CD4-positive, CD25-positive, alpha-beta regulatory T cell (primary cell): ENCODE measurements at regions not wholly inside any gene's neighbourhood (a gene's known extent, or its start where the extent isn't known, plus 50 kb on each side); places are given as distances from the start of the nearest gene placed in this dataset.
A peak's percentile ranks its signal among the peaks of the same experiment; 100 is the strongest.

Experiments
- ATAC-seq, 2 donors: fragments of 150-1000 bp; cut with Tn5 transposase; one replicate each; pipeline ENCODE4 v1.10.0; 2021; ENCODE audit warnings: low read depth in 2 of 2, moderate number of reproducible peaks in 2 of 2, moderate library complexity in 1 of 2
- DNase-seq, 3 donors: peaks; one replicate each; pipeline versions ENCODE4 v3.0.0 to v3.0.0-alpha.2; 2012 to 2022; ENCODE audit warnings: mixed read lengths in 1 of 3
- H3K27ac ChIP-seq: one replicate; pipeline ENCODE4 v1.7.0; 2013; ENCODE audit warnings: mild to moderate bottlenecking, low read length; ENCODE audit not compliant: insufficient read depth, poor library complexity, severe bottlenecking
- H3K27me3 ChIP-seq: one replicate; pipeline ENCODE4 v1.7.0; 2013; ENCODE audit warnings: low read length; ENCODE audit not compliant: control insufficient read depth, insufficient read depth
- H3K36me3 ChIP-seq: one replicate; pipeline ENCODE4 v1.7.0; 2013; ENCODE audit warnings: mild to moderate bottlenecking, low read length, moderate library complexity; ENCODE audit not compliant: control insufficient read depth, insufficient read depth
- H3K4me1 ChIP-seq: 2 replicates; pipeline ENCODE4 v1.7.0; 2013; ENCODE audit warnings: mild to moderate bottlenecking, low read length; ENCODE audit not compliant: insufficient read depth, control insufficient read depth, poor library complexity, severe bottlenecking
- H3K4me3 ChIP-seq: one replicate; pipeline ENCODE4 v1.7.0; 2013; ENCODE audit warnings: low read depth, mild to moderate bottlenecking, low read length, moderate library complexity
- H3K9me3 ChIP-seq, 2 experiments: 1 replicate in 1 of 2; 2 replicates in 1 of 2; pipeline ENCODE4 v1.7.0; 2013; ENCODE audit warnings: low read length in 2 of 2, mild to moderate bottlenecking in 1 of 2, moderate library complexity in 1 of 2; ENCODE audit not compliant: control insufficient read depth in 2 of 2
- H3K27ac Mint-ChIP-seq, 3 donors: one replicate each; pipeline ENCODE4 v1.8.0; 2020 to 2022; ENCODE audit warnings: mild to moderate bottlenecking in 3 of 3, mixed read lengths in 3 of 3, moderate library complexity in 2 of 3
- H3K27me3 Mint-ChIP-seq: one replicate; pipeline ENCODE4 v1.8.0; 2022; ENCODE audit warnings: mild to moderate bottlenecking, mixed read lengths
- H3K36me3 Mint-ChIP-seq: one replicate; pipeline ENCODE4 v1.8.0; 2020; ENCODE audit warnings: mixed read lengths
- H3K4me1 Mint-ChIP-seq, 4 donors: one replicate each; pipeline ENCODE4 v1.8.0; 2020 to 2022; ENCODE audit warnings: mixed read lengths in 4 of 4, mild to moderate bottlenecking in 1 of 4
- H3K4me3 Mint-ChIP-seq, 4 donors: one replicate each; pipeline ENCODE4 v1.8.0; 2020 to 2022; ENCODE audit warnings: mild to moderate bottlenecking in 4 of 4, mixed read lengths in 4 of 4, moderate library complexity in 3 of 4
- H3K9me3 Mint-ChIP-seq, 7 donors: one replicate each; pipeline ENCODE4 v1.8.0; 2020 to 2022; ENCODE audit warnings: mixed read lengths in 7 of 7, mild to moderate bottlenecking in 3 of 7, moderate library complexity in 2 of 7

DNA sequence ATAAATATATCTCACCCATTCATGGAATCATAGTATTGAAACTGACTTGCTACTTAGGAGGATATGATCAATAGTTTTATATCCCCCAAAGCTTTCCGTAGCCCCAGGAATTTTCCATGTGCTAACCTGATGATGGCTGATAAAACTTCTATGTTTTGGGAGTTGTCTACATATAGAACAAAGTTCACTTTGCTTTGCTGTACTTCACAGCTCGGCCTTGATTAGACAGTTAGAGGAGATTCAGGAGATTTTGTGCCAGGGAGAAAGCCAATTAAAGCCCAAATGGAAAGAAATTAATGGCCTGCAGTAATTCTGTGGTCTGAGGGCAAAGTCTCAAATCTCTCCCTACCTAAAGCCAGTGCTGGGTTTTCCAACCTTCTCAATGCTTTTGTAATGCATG is 114.9 kb upstream of the SLC34A2 start:
- Mint-ChIP-seq H3K9me3 (peaks cover 0 to 1% (median 0%) of the 10 kb centered on the region in 7 donors), H3K27ac (no peak overlapping the region), H3K4me3 (no peak overlapping the region), H3K27me3 (peaks cover 4% of the 10 kb centered on the region), H3K4me1 (no peaks in the 10 kb centered on the region), H3K36me3 (no peaks in the 10 kb centered on the region)
- DNase-seq: no peak
- Histone ChIP-seq H3K36me3 (no peaks in the 10 kb centered on the region), H3K9me3 (no peaks in the 10 kb centered on the region), H3K27ac (no peak overlapping the region), H3K4me3 (no peak overlapping the region), H3K27me3 (no peaks in the 10 kb centered on the region), H3K4me1 (no peaks in the 10 kb centered on the region)
- no peak for ATAC-seq

- Mint-ChIP-seq H3K9me3 (peaks cover 0 to 2% (median 0%) of the 10 kb centered on the region in 7 donors), H3K4me3 (no peak overlapping the region), H3K27ac (no peak overlapping the region), H3K36me3 (no peaks in the 10 kb centered on the region), H3K4me1 (no peaks in the 10 kb centered on the region), H3K27me3 (peaks cover 9% of the 10 kb centered on the region)
- no peaks in the 10 kb centered on the region for H3K36me3 ChIP-seq
- ATAC-seq (no peak), DNase-seq (no peak)
- H3K4me3 ChIP-seq: no peak overlapping the region
- H3K27me3 ChIP-seq: no peaks in the 10 kb centered on the region
- H3K4me1 ChIP-seq: no peaks in the 10 kb centered on the region
- no peak overlapping the region for H3K27ac ChIP-seq
- no peaks in the 10 kb centered on the region for H3K9me3 ChIP-seq
Observed at GRCh38 chr4:25547343-25547742, 108.3 kb upstream of the SLC34A2 start.

DNA sequence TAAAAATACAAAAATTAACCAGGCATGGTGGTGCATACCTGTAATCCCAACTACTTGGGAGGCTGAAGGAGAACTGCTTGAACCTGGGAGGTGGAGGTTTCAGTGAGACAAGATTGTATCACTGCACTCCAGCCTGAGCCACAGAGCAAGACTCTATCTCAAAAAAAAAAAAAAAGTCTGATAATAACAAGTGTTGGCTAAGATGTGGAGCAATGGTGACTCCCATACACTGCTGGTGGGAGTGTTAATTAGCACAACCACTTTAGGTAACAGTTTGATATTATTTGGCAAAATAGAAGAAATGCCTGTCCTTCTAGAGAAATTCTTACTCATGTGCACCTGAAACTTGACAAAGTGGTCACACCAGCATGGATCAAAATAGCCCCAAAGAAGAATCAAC is 106.2 kb upstream of the SLC34A2 start:
- Histone ChIP-seq H3K27ac (no peak overlapping the region), H3K4me1 (no peaks in the 10 kb centered on the region), H3K9me3 (no peaks in the 10 kb centered on the region), H3K27me3 (no peaks in the 10 kb centered on the region), H3K36me3 (no peaks in the 10 kb centered on the region), H3K4me3 (no peak overlapping the region)
- ATAC-seq (no peak), DNase-seq (no peak)
- no peak overlapping the region for H3K4me3 Mint-ChIP-seq
- no peak overlapping the region for H3K27ac Mint-ChIP-seq
- peaks cover 0 to 3% (median 0%) of the 10 kb centered on the region in 7 donors for H3K9me3 Mint-ChIP-seq
- no peaks in the 10 kb centered on the region for H3K36me3 Mint-ChIP-seq
- H3K27me3 Mint-ChIP-seq: peaks cover 17% of the 10 kb centered on the region
- H3K4me1 Mint-ChIP-seq: no peaks in the 10 kb centered on the region

DNA sequence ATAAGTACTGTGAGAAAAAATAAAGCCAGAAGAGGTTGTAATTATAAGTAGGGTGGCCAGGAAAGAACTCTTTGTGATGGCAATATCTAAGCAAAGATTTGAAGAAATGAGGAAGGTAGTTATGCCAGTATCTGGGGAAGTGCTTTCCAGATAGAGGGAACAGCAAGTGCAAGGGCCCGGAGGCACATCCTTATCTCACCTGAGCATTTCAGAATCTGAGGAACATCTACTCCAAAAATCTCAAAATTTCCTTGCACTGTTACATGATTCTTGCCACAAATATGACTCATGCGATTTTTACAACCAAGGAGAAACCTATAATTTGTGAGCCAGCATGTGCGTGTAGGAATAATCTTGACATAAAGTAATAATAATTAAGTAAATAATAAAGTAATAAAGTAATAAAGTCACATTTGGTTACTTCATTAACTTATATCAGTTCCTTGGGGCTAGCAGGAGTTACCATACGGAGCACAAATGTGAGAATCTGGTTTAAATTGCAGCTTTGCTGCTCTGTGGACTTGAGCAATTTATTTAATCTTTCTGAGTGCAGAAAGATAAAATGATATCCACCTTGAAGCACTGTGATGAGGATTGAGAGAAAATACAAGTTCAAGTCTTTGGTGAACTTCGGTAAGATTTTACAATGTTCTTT is 105.1 kb upstream of the SLC34A2 start:
- Histone ChIP-seq H3K4me1 (no peaks in the 10 kb centered on the region), H3K9me3 (no peaks in the 10 kb centered on the region), H3K4me3 (no peak overlapping the region), H3K36me3 (no peaks in the 10 kb centered on the region), H3K27ac (no peak overlapping the region), H3K27me3 (no peaks in the 10 kb centered on the region)
- H3K9me3 Mint-ChIP-seq: peaks cover 0 to 3% (median 0%) of the 10 kb centered on the region in 7 donors
- ATAC-seq: no peak
- H3K36me3 Mint-ChIP-seq: no peaks in the 10 kb centered on the region
- peaks cover 13% of the 10 kb centered on the region for H3K27me3 Mint-ChIP-seq
- no peak for DNase-seq
- no peak overlapping the region for H3K27ac Mint-ChIP-seq
- H3K4me3 Mint-ChIP-seq: no peak overlapping the region
- H3K4me1 Mint-ChIP-seq: no peaks in the 10 kb centered on the region

- H3K36me3 ChIP-seq: no peaks in the 10 kb centered on the region
- no peak overlapping the region for H3K4me3 ChIP-seq
- Mint-ChIP-seq H3K4me1 (no peaks in the 10 kb centered on the region), H3K4me3 (no peak overlapping the region), H3K9me3 (peaks cover 0 to 3% (median 0%) of the 10 kb centered on the region in 7 donors), H3K27ac (no peak overlapping the region), H3K27me3 (peaks cover 13% of the 10 kb centered on the region), H3K36me3 (no peaks in the 10 kb centered on the region)
- no peaks in the 10 kb centered on the region for H3K4me1 ChIP-seq
- H3K9me3 ChIP-seq: no peaks in the 10 kb centered on the region
- no peaks in the 10 kb centered on the region for H3K27me3 ChIP-seq
- no peak for ATAC-seq
- no peak for DNase-seq
- H3K27ac ChIP-seq: no peak overlapping the region
Observed at GRCh38 chr4:25551605-25552004, 104.0 kb upstream of the SLC34A2 start.

DNA sequence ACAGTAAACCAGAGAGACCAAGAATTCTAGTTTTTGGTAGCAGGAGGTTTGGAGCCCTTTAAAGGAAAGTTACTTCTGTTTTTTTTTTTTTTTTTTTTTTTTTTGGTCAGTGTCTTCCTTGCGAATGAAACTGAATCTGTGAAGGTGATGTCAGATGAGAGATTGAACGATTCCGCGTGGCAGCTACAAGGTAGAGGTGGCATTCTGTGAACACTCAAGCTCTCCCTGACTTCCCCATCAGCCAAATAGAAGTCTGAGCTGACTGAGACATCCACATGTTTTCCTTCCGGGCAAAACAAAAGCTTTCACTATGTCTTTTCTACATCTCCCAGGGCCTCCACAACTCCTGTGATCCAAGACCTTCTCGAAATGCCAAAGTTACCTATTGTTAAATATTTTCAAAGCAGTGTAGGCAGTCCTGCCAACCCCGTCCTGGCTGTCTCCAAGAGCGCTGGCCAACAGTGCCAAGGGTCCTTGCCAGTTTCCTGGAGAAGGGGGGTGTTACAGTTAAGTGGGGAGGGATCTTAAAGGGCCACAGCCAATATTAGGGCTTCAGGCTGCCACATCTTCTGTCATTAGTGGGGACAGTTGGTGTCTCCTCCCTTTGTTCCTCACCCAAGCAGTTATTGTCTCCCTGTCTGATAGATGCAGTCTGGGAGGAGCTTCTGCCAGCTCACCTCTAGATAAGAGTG is 102.9 kb upstream of the SLC34A2 start:
- no peaks in the 10 kb centered on the region for H3K9me3 ChIP-seq
- Mint-ChIP-seq H3K4me3 (no peak overlapping the region), H3K36me3 (no peaks in the 10 kb centered on the region), H3K9me3 (peaks cover 0 to 3% (median 0%) of the 10 kb centered on the region in 7 donors), H3K4me1 (no peaks in the 10 kb centered on the region), H3K27ac (no peak overlapping the region), H3K27me3 (peaks cover 13% of the 10 kb centered on the region)
- no peak for ATAC-seq
- no peaks in the 10 kb centered on the region for H3K4me1 ChIP-seq
- H3K27me3 ChIP-seq: no peaks in the 10 kb centered on the region
- no peak overlapping the region for H3K27ac ChIP-seq
- H3K4me3 ChIP-seq: no peak overlapping the region
- H3K36me3 ChIP-seq: no peaks in the 10 kb centered on the region
- DNase-seq: no peak

GRCh38 chr4:25559508-25559907 is 96.1 kb upstream of the SLC34A2 start:
- ATAC-seq (no peak), DNase-seq (no peak)
- Mint-ChIP-seq H3K4me1 (no peaks in the 10 kb centered on the region), H3K27me3 (peaks cover 7% of the 10 kb centered on the region), H3K27ac (peak overlapping the region in 1 of 3 donors; percentile 15), H3K4me3 (no peak overlapping the region), H3K36me3 (no peaks in the 10 kb centered on the region), H3K9me3 (peaks cover 0 to 3% (median 0%) of the 10 kb centered on the region in 7 donors)
- no peaks in the 10 kb centered on the region for H3K36me3 ChIP-seq
- H3K4me3 ChIP-seq: no peak overlapping the region
- no peak overlapping the region for H3K27ac ChIP-seq
- no peaks in the 10 kb centered on the region for H3K4me1 ChIP-seq
- no peaks in the 10 kb centered on the region for H3K27me3 ChIP-seq
- H3K9me3 ChIP-seq: no peaks in the 10 kb centered on the region

DNA sequence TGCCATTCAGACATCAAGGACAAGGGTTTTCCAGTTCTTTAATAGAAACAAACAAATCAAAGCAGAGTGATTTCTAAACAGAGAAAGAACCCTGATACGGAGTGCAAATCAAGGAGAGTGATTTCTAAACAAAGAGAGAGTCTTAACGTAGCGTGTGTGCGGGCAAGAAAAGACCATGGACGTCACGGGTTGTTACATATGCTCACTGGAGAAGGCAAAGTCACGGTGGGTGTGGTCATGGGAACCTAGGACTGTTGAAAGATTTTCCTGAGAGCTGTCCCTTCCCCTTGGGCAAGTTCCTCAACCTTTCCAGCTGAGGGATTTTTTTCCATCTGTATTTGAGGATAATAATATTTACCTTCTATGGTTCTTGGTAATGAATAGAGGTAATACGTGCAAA is 95.0 kb upstream of the SLC34A2 start:
- ATAC-seq (no peak), DNase-seq (no peak)
- Histone ChIP-seq H3K27ac (no peak overlapping the region), H3K4me1 (no peaks in the 10 kb centered on the region), H3K27me3 (no peaks in the 10 kb centered on the region), H3K9me3 (no peaks in the 10 kb centered on the region), H3K4me3 (no peak overlapping the region), H3K36me3 (no peaks in the 10 kb centered on the region)
- Mint-ChIP-seq H3K27me3 (peaks cover 7% of the 10 kb centered on the region), H3K27ac (no peak overlapping the region), H3K9me3 (peaks cover 0 to 3% (median 0%) of the 10 kb centered on the region in 7 donors), H3K36me3 (no peaks in the 10 kb centered on the region), H3K4me1 (no peaks in the 10 kb centered on the region), H3K4me3 (no peak overlapping the region)
